D341Med (cell line): ENCODE measurements at regions not wholly inside any gene's neighbourhood (a gene's known extent, or its start where the extent isn't known, plus 50 kb on each side); places are given as distances from the start of the nearest gene placed in this dataset.
A peak's percentile ranks its signal among the peaks of the same experiment; 100 is the strongest.

Experiments used
- DNase-seq: peaks from one replicate; pipeline ENCODE4 v3.0.0; 2012; ENCODE audit warnings: low spot score

DNA sequence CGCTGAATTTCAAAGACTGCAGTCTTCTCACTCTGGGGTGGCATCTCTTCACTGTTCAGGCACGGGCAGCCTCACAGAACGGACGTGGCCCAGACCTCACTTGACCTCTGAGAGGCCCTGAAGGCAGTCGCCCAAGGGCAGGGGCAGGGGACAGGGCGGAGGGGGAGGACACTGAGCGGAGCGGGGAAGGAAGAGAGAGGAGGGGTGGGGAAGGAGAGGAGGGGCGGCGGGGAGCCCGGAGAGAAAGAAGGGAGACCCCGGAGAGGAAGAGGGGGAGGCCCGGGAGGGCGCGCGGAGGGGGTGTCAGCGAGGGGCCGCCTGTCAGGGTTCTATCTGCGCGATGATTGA lies 58.7 kb upstream of the COMTD1 start:
- peak; percentile 35 for DNase-seq

DNA sequence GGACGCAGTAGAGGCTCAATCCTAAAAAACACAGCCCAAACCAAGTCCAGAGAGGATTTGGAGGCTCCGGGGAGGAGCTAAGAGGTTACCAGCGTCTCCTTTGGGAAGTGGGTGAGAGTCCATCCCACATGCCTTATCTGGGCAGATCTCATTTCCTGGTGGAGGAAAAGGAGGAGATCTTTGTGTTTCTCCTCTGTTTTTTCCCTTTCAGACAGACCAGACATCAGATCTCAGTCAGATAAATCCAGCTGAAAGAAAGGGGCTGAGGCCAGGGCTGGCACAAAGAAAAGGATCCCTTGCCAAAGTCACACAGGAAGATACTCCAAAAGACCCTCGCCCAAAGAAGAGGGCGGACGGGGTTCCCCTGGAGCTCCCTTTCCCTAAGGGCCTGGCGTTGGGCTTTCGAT lies 58.3 kb upstream of the COMTD1 start:
- DNase-seq: no peak

DNA sequence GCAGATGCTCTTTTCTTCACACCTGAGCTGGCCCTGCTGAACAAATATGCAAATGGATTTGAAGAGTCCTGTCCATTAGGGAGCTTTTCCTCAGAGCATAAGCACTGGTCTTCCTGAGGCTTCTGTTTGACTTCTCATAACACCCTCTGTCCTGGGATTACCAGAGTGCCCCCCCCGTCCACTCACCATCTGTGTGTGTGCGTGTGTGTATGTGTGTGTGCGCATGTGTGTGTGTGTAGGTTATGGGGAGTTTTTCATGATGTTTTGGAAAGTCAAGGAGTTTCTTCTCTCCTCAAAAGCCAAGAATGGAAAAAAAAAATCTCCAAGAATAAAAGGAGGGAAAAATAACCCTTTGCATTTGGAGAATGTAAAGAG lies 57.7 kb upstream of the COMTD1 start:
- DNase-seq: no peak

DNA sequence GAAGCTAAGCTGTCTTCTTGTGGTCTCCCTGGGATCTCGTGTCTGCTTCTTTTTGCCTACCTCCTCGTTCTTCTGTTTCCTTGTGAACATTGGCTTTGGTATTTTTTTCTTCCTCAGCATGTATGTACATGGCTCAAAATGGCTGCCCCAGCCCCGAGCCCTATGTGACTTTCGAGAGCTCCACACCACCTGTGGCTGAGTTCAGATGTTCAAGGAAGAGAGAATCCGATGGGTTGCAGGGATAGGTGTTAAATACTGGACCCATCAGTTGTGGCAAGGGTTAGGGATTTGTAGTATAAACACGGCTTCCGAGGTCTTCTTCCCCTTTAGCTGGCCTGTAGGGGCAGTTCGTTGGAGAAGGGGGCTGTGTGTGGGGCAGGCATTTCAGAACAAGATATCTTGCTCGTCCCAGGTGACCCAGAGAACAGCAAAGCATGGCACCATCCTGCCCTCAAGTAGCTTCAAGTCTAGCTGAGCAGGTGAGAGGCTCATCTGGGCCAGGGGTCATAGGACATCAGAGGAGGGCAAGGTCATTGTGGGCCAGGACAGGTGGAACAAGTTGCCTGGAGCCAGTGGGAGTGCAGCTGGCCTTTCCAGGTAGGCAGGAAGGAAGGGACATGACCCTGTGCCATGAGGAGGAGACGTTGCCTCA lies 57.2 kb upstream of the COMTD1 start:
- DNase-seq: no peak

GRCh38 chr10:75291805-75292204 lies 56.0 kb upstream of the COMTD1 start:
- no peak for DNase-seq

DNA sequence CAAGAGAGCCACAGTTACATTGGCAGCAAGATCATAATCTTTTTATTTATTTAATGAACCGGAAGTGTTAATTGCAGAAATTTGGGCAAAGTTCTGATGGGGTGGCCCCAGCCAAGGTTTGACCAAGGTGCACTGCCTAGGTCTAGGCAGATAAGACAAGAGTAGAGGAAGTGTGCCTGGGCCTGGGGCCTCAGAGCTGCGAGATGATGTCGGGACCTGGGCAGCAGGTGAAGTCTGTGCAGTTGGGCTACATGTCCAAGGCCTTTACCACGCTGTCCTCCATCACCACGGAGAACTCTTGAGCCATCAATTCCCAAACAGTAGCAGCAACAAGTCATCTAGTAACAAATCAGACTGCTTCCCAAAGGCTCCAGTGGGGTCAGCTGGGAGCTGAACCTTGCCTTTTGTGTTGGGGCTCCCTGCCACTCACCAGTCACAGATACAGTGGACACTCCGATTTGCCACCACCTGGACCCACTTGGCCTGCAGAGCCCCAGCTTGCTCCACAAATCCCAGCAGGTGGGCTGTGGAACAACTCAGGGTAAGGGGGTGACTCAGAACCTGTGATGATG lies 52.5 kb upstream of the COMTD1 start:
- no peak for DNase-seq

DNA sequence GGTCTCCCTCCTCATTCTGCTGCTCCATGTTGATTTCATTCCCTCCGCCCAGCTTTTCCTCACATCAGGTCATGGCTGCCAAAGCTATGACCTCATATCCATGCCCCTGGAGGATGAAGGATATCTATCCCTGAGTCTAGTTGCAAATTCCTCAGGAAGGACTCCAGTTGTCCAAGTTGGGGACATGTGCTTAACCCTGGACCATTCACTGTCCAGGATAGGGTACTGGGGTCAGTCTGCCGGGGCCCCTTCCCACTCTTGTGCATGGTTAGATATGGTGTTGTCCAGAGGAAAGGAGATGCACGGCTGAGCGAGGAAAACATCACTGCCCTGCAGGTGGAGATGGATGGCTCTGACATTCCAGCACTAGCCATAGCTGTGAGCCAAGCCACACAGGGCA lies 51.9 kb upstream of the COMTD1 start:
- DNase-seq: no peak

GRCh38 chr10:75286901-75287300 lies 51.1 kb upstream of the COMTD1 start:
- DNase-seq: no peak
